T-helper 17 cell (primary cell): ENCODE measurements at regions not wholly inside any gene's neighbourhood (a gene's known extent, or its start where the extent isn't known, plus 50 kb on each side); places are given as distances from the start of the nearest gene placed in this dataset.
A peak's percentile ranks its signal among the peaks of the same experiment; 100 is the strongest.

Experiments used
- ATAC-seq: fragments of 150-1000 bp; cut with Tn5 transposase; 2 replicates; pipeline ENCODE4 v1.10.0; 2021; ENCODE audit warnings: mild to moderate bottlenecking, moderate library complexity
- DNase-seq, 3 donors: peaks; one replicate each; pipeline versions ENCODE4 v3.0.0 to v3.0.0-alpha.2; 2020 to 2021
- H3K9me3 ChIP-seq: one replicate; pipeline ENCODE4 v1.7.0; 2013; ENCODE audit warnings: low read length, mild to moderate bottlenecking; ENCODE audit not compliant: control insufficient read depth, poor library complexity, severe bottlenecking
- H3K27ac Mint-ChIP-seq: one replicate; pipeline ENCODE4 v1.8.0; 2022; ENCODE audit warnings: mild to moderate bottlenecking, moderate library complexity, mixed read lengths
- H3K27me3 Mint-ChIP-seq: one replicate; pipeline ENCODE4 v1.8.0; 2022; ENCODE audit warnings: mixed read lengths
- H3K36me3 Mint-ChIP-seq: one replicate; pipeline ENCODE4 v1.8.0; 2022; ENCODE audit warnings: low read depth, mixed read lengths
- H3K4me1 Mint-ChIP-seq: one replicate; pipeline ENCODE4 v1.8.0; 2022; ENCODE audit warnings: mild to moderate bottlenecking, mixed read lengths
- H3K4me3 Mint-ChIP-seq: one replicate; pipeline ENCODE4 v1.8.0; 2022; ENCODE audit warnings: mild to moderate bottlenecking, moderate library complexity, mixed read lengths

DNA sequence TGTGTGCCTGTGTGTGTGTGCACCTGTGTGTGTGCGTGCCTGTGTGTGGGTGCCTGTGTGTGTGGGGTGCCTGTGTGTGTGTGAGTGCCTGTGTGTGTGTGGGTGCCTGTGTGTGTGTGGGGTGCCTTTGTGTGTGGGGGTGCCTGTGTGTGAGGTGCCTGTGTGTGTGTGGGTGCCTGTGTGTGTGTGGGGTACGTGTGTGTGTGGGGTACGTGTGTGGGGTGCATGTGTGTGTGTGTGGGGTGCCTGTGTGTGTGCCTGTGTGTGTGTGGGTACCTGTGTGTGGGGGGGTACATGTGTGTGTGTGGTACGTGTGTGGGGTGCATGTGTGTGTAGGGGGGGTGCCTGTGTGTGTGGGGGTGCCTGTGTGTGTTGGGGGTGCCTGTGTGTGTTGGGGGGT lies 73.4 kb upstream of the HGFAC start:
- H3K9me3 ChIP-seq: no peaks in the 10 kb centered on the region
- ATAC-seq (no peak), DNase-seq (no peak)
- Mint-ChIP-seq H3K27me3 (peaks cover 44% of the 10 kb centered on the region), H3K27ac (no peak overlapping the region), H3K36me3 (no peaks in the 10 kb centered on the region), H3K4me3 (peak overlapping the region; percentile 58), H3K4me1 (peaks cover 28% of the 10 kb centered on the region)

DNA sequence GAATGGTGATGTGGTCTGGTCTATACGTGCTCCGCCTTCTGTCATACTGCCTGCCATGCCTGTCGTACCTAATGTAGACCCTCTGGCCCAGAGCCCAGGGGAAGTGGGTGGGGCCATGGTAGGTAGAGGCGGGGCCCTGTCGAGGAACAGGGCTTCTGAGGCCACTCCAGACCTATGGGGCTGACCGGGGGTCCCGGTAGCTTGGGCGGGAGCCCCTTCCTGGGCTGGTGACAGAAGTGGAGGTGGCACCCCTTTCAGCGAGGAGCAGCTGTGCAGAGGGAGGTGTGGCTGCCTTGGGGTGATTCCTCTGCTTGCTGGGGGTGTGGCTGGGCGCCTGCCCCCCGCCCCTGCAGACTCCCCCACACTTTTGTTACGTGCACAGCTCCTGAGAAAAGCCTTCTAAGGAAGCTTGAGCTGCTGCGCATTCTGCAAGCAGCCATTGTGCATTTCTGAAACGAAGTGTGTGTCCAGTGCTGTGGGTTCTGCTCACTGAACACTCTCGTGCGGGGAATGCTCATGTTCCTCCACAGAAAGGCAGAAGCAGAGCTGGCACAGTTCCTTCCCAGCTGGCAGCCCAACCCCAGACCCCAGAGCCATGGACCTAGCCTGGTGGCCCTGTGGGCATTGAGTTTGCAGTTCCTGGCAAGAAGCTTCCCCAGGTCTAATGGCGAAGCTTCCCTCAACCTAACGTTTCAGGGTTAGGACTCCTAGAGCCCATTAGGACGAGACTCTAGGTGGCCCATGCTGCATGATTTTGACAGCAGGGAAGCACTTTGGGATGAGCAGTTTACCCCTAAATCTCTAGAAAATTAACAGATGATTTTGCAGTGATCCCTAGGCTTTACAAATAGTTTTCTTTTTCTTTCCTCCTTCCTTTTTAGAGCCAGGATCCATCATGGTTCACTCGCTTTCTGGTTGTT lies 72.7 kb upstream of the HGFAC start:
- H3K4me3 Mint-ChIP-seq: peak overlapping the region; percentile 86
- no peak for DNase-seq
- peaks cover 52% of the 10 kb centered on the region for H3K27me3 Mint-ChIP-seq
- no peak for ATAC-seq
- peak overlapping the region; percentile 85 for H3K27ac Mint-ChIP-seq
- H3K9me3 ChIP-seq: no peaks in the 10 kb centered on the region
- H3K36me3 Mint-ChIP-seq: no peaks in the 10 kb centered on the region
- H3K4me1 Mint-ChIP-seq: peaks cover 33% of the 10 kb centered on the region

DNA sequence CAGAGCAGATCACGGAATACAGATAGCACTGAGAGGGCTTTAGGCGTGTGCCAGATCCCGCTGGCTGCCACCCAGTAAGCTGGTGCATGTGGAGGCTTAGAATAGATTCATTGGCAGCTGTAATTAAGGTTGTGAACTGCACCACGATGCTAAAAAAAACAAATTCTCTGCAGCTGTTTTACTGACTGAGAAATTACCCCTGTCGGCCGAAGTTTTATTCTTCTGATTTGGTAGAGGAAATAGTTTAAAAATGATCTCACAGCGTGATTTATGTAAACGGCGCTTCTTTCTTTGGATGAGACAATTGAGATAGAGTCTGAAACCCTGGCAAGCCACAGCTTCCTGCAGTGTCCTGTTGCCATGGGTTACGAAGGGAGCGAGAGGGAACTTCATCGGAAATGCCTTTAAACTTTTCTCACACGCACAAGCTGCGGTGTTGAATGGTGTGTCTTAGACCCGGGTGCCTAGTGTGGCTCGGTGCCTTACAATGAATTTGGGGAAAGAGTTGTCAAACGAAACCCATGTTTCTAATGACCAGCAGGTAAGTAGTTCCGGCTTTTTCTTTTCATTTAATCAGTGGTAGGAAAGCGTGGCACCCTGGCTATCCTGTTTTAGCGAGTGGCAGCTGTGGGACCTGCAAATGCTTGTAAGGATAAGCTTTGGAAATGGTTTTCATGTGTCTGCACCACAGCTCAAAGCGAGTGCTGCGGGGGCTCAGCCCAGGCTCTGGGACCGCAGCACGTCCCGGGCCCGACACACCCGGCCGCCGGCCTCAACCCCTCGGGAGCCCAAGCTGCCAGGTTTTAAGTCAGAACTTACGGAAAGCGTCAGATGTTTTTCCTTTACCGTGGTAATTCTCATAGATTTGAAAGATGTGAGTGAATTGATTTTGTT lies 71.7 kb upstream of the HGFAC start:
- DNase-seq (no peak), ATAC-seq (peak; percentile 77)
- Mint-ChIP-seq H3K4me1 (peaks cover 38% of the 10 kb centered on the region), H3K27me3 (peaks cover 60% of the 10 kb centered on the region), H3K27ac (peak overlapping the region; percentile 85), H3K4me3 (peak overlapping the region; percentile 86), H3K36me3 (no peaks in the 10 kb centered on the region)
- no peaks in the 10 kb centered on the region for H3K9me3 ChIP-seq

GRCh38 chr4:3371033-3372001 lies 70.5 kb upstream of the HGFAC start:
- Mint-ChIP-seq H3K27ac (peak overlapping the region; percentile 24), H3K4me1 (peaks cover 38% of the 10 kb centered on the region), H3K4me3 (peak overlapping the region; percentile 33), H3K36me3 (no peaks in the 10 kb centered on the region), H3K27me3 (peaks cover 60% of the 10 kb centered on the region)
- H3K9me3 ChIP-seq: no peaks in the 10 kb centered on the region
- DNase-seq: no peak
- no peak for ATAC-seq

GRCh38 chr4:3372264-3372932 lies 69.4 kb upstream of the HGFAC start:
- peak overlapping the region; percentile 82 for H3K4me3 Mint-ChIP-seq
- no peaks in the 10 kb centered on the region for H3K36me3 Mint-ChIP-seq

DNA sequence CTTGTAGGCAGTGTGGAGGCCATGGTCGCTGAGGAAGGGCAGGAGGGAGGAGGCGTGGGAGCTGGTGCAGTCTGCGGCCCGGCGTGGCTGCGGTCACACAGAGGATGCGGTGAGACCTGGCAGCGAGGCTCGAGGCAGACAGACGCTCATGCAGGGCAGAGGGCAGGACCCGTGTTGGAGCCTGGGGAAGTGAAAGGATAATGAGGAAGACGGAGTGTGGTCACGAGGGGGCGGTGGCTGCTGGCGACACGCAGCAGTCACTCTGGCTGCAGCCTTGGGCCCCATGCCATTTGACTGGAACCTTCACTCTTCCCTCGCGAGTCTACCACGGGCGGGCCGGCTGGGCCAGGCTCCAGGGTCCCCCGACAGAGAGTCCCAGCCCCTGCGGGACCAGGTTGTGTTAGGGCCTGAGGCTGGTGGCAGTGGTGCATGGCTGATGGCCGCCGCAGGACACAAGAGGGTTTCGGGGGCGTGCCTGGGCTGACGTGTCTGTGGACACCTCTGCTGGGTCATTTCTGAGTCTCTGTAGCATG lies 68.8 kb upstream of the HGFAC start:
- Mint-ChIP-seq H3K27ac (peak overlapping the region; percentile 39), H3K27me3 (peaks cover 52% of the 10 kb centered on the region), H3K36me3 (no peaks in the 10 kb centered on the region), H3K4me1 (peaks cover 38% of the 10 kb centered on the region), H3K4me3 (peak overlapping the region; percentile 82)
- no peaks in the 10 kb centered on the region for H3K9me3 ChIP-seq
- DNase-seq: no peak
- ATAC-seq: peak; percentile 72

More at GRCh38 chr4:3372264-3372932, 69.4 kb upstream of the HGFAC start:
- peaks cover 54% of the 10 kb centered on the region for H3K27me3 Mint-ChIP-seq
- peak; percentile 15 for ATAC-seq
- peak overlapping the region; percentile 39 for H3K27ac Mint-ChIP-seq
- H3K4me1 Mint-ChIP-seq: peaks cover 38% of the 10 kb centered on the region
- H3K9me3 ChIP-seq: no peaks in the 10 kb centered on the region
- DNase-seq: no peak

DNA sequence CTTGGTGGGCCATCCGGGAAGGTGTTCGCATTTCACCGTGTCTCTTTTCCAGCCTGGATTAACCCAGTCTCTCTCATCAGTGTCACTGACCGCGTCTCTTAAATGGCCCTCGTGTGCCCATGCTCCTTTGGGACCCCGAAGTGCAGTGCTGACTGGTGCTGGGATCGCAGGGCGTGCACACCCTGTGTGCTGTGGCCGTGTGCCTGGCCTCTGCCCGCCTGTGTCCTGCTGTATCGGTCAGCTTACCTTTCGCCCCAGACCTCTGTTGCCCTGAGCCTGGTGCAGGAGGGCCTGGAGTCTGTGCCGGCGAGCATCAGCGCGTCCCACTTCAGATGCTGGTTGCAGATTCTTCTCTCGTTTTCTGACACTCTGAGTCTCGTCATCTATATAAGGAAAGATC lies 68.3 kb upstream of the HGFAC start:
- ATAC-seq: no peak
- no peaks in the 10 kb centered on the region for H3K36me3 Mint-ChIP-seq
- H3K4me1 Mint-ChIP-seq: peaks cover 38% of the 10 kb centered on the region
- no peak for DNase-seq
- no peak overlapping the region for H3K4me3 Mint-ChIP-seq
- H3K27ac Mint-ChIP-seq: peak overlapping the region; percentile 37
- H3K9me3 ChIP-seq: no peaks in the 10 kb centered on the region
- H3K27me3 Mint-ChIP-seq: peaks cover 52% of the 10 kb centered on the region

- ATAC-seq: no peak
- Mint-ChIP-seq H3K27me3 (peaks cover 49% of the 10 kb centered on the region), H3K4me3 (no peak overlapping the region), H3K4me1 (peaks cover 32% of the 10 kb centered on the region), H3K36me3 (no peaks in the 10 kb centered on the region), H3K27ac (peak overlapping the region; percentile 37)
- no peak for DNase-seq
- no peaks in the 10 kb centered on the region for H3K9me3 ChIP-seq
Measured at GRCh38 chr4:3374011-3374645, 67.6 kb upstream of the HGFAC start.

DNA sequence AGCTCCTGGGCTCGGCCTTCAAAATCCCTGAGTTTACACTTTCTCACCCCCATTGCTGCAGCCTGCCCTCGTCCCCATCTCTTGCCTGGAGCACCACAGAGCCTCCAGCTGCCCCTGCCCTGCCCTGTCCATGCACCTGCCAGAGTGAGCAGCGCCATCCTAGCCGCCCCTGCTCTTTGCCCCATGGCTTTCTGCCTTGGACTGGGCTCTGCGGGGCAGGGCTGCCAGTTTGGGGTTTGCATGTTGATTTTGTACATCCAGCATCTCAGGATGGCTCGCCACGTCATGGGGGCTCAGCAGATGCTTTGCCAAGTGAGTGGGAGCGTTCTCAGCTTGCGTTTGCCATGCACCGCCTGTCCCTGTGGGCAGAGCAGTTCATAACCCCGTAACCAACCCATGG lies 67.1 kb upstream of the HGFAC start:
- Mint-ChIP-seq H3K4me3 (no peak overlapping the region), H3K4me1 (peaks cover 28% of the 10 kb centered on the region), H3K27ac (no peak overlapping the region), H3K36me3 (no peaks in the 10 kb centered on the region), H3K27me3 (peaks cover 46% of the 10 kb centered on the region)
- no peak for DNase-seq
- H3K9me3 ChIP-seq: no peaks in the 10 kb centered on the region
- no peak for ATAC-seq

- DNase-seq (no peak), ATAC-seq (no peak)
- Mint-ChIP-seq H3K36me3 (no peaks in the 10 kb centered on the region), H3K4me3 (no peak overlapping the region), H3K27me3 (peaks cover 38% of the 10 kb centered on the region), H3K4me1 (peaks cover 20% of the 10 kb centered on the region), H3K27ac (no peak overlapping the region)
- no peaks in the 10 kb centered on the region for H3K9me3 ChIP-seq
Measured at GRCh38 chr4:3375688-3376087, 66.1 kb upstream of the HGFAC start.

DNA sequence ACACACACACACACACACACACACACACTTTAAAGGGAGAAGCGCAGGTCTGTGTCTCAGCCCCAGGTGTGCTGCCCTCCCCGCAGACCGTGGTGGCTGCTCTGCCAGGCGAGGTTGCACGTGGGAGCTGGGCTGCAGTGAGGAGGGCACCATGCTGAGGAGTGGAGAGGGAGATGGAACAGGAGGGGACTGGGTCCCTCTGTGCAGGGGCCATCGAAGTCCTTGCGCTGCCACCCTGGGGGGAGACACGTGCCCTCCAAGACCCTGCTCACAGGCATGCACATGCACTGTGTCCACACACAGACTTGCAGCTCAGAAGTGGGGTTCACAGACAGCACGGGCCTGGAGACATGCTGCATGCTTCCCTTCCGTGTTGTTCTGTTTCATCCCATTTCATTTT lies 65.5 kb upstream of the HGFAC start:
- H3K4me1 Mint-ChIP-seq: peaks cover 16% of the 10 kb centered on the region
- no peaks in the 10 kb centered on the region for H3K36me3 Mint-ChIP-seq
- H3K9me3 ChIP-seq: no peaks in the 10 kb centered on the region
- H3K4me3 Mint-ChIP-seq: no peak overlapping the region
- peaks cover 34% of the 10 kb centered on the region for H3K27me3 Mint-ChIP-seq
- DNase-seq (no peak), ATAC-seq (no peak)
- H3K27ac Mint-ChIP-seq: no peak overlapping the region
